Glutamatergic neuron (in vitro differentiated cells): ENCODE measurements at regions not wholly inside any gene's neighbourhood (a gene's known extent, or its start where the extent isn't known, plus 50 kb on each side); places are given as distances from the start of the nearest gene placed in this dataset.
"Not testable (repeated sequence)": the region's sequence is repeated elsewhere in the genome, so short reads cannot be mapped to it uniquely, and the experiment has no call there.

Experiments
- DNase-seq: peaks from one replicate; pipeline ENCODE4 v3.0.0; 2022
- H3K27ac Mint-ChIP-seq: one replicate; pipeline ENCODE4 v1.8.0; 2020; ENCODE audit warnings: mild to moderate bottlenecking, mixed read lengths, inconsistent platforms; ENCODE audit not compliant: unreplicated experiment
- H3K27me3 Mint-ChIP-seq: one replicate; pipeline ENCODE4 v1.8.0; 2020; ENCODE audit warnings: mild to moderate bottlenecking, moderate library complexity, mixed read lengths, inconsistent platforms; ENCODE audit not compliant: unreplicated experiment
- H3K36me3 Mint-ChIP-seq: one replicate; pipeline ENCODE4 v1.8.0; 2020; ENCODE audit warnings: mild to moderate bottlenecking, mixed read lengths, inconsistent platforms; ENCODE audit not compliant: unreplicated experiment
- H3K4me1 Mint-ChIP-seq: one replicate; pipeline ENCODE4 v1.8.0; 2020; ENCODE audit warnings: mild to moderate bottlenecking, low read depth, mixed read lengths, inconsistent platforms; ENCODE audit not compliant: unreplicated experiment
- H3K4me3 Mint-ChIP-seq: one replicate; pipeline ENCODE4 v1.8.0; 2020; ENCODE audit warnings: mild to moderate bottlenecking, mixed read lengths, inconsistent platforms; ENCODE audit not compliant: unreplicated experiment
- H3K9me3 Mint-ChIP-seq: one replicate; pipeline ENCODE4 v1.8.0; 2020; ENCODE audit warnings: mild to moderate bottlenecking, moderate library complexity, mixed read lengths, inconsistent platforms; ENCODE audit not compliant: unreplicated experiment
- CTCF ChIP-seq: fragments of 200-600 bp; sonication (generic); IDR thresholded peaks from one replicate; pipeline ENCODE4 v1.5.0; 2021; ENCODE audit not compliant: partially characterized antibody, unreplicated experiment

GRCh38 chr1:29388884-29389283, 152.6 kb downstream of the PTPRU start:
- peaks cover 8% of the 10 kb centered on the region for H3K27me3 Mint-ChIP-seq
- H3K4me1 Mint-ChIP-seq, result peaks cover under 1% of the 10 kb centered on the region
- no peaks in the 10 kb centered on the region for H3K36me3 Mint-ChIP-seq
- DNase-seq, result no peak
- no peak overlapping the region for H3K27ac Mint-ChIP-seq
- H3K9me3 Mint-ChIP-seq, result peaks cover 8% of the 10 kb centered on the region
- no peak overlapping the region for H3K4me3 Mint-ChIP-seq
- TF ChIP-seq CTCF, result no peak

GRCh38 chr1:29388170-29388569, 151.8 kb downstream of the PTPRU start:
- Mint-ChIP-seq H3K27ac (no peak overlapping the region), H3K9me3 (peaks cover 7% of the 10 kb centered on the region), H3K27me3 (peaks cover 10% of the 10 kb centered on the region), H3K4me3 (no peak overlapping the region), H3K36me3 (no peaks in the 10 kb centered on the region), H3K4me1 (peaks cover 7% of the 10 kb centered on the region)
- DNase-seq, result no peak
- no peak for TF ChIP-seq CTCF

- Mint-ChIP-seq H3K9me3 (peaks cover 2% of the 10 kb centered on the region), H3K27me3 (peaks cover 10% of the 10 kb centered on the region), H3K27ac (no peak overlapping the region), H3K36me3 (no peaks in the 10 kb centered on the region), H3K4me1 (peaks cover 7% of the 10 kb centered on the region), H3K4me3 (no peak overlapping the region)
- no peak for TF ChIP-seq CTCF
- DNase-seq, result no peak
These were observed 150.9 kb downstream of the PTPRU start for GRCh38 chr1:29387210-29387609.

GRCh38 chr1:29386453-29386852, 150.1 kb downstream of the PTPRU start:
- not testable (repeated sequence) for H3K36me3 Mint-ChIP-seq, H3K27me3 Mint-ChIP-seq, H3K4me3 Mint-ChIP-seq, DNase-seq, H3K27ac Mint-ChIP-seq, H3K9me3 Mint-ChIP-seq, H3K4me1 Mint-ChIP-seq

GRCh38 chr1:29385966-29386365, 149.6 kb downstream of the PTPRU start:
- Mint-ChIP-seq H3K27me3 (peaks cover 10% of the 10 kb centered on the region), H3K4me3 (no peak overlapping the region), H3K9me3 (peaks cover 2% of the 10 kb centered on the region), H3K27ac (no peak overlapping the region), H3K4me1 (peaks cover 7% of the 10 kb centered on the region), H3K36me3 (no peaks in the 10 kb centered on the region)
- no peak for TF ChIP-seq CTCF
- no peak for DNase-seq
